ENCODE measurements at regions not wholly inside any gene's neighbourhood (a gene's known extent, or its start where the extent isn't known, plus 50 kb on each side); places are given as distances from the start of the nearest gene placed in this dataset.

- TF ChIP-seq CTCF (IDR thresholded peaks at IDR 0.05; ENCODE audit: low read depth, low read length, poor library complexity, severe bottlenecking), result no peak
- TF ChIP-seq EZH2phosphoT487 (IDR thresholded peaks at IDR 0.05; ENCODE audit: borderline replicate concordance, low read length), result no peak
These were observed 151.7 kb upstream of the HHIP start for GRCh38 chr4:144494280-144494679.

All from DOHH2 (cell line).